ENCODE measurements at regions not wholly inside any gene's neighbourhood (a gene's known extent, or its start where the extent isn't known, plus 50 kb on each side); places are given as distances from the start of the nearest gene placed in this dataset.

DNA sequence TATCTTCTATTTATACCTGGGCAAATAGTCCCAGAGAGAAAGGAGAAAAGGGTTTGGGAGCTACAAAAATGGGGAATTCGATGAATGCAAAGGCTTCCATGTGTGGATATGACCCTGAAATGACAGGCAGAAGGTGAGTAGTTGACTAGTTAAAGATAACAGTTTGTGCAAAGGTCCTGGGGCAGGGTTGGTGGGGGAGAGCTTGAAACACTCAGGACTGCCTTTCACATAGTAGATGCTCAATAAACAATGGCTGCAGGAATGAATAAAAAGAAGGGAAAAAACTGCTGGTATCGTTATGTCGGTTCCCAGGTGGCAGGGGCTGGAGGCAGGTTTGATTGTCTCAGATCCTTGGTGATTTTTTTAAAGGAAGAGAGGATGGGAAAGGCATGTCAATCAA is 445.5 kb downstream of the HAPSTR1 start:
- H3K4me1 Mint-ChIP-seq (ENCODE audit: low read depth): no peaks in the 10 kb centered on the region
- intact Hi-C loops (cut with micrococcal nuclease): no loop called here

DNA sequence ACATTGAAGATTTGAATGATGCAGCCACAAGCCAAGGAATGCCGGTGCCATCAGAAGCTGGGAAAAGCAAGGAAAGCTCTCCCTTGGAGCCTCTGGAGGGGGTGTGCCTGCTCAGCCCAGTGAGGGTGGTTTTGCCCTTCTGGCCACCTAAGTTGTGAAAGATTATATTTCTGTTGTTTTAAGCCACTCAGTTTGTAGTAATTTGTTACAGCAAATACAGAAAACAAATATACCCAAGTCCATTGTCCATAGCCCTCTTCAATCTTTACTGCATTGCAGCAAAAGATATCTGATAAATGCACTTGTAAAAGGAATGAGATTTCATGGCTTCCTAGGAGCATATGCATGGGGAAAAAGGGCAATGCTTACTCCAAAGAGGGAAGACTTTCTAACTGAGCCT is 447.9 kb downstream of the HAPSTR1 start:
- DNase-seq (ENCODE audit: low spot score): no peak
- intact Hi-C loops (cut with micrococcal nuclease): no loop called here
- no peak overlapping the region for H3K27ac Mint-ChIP-seq
- peaks cover 32% of the 10 kb centered on the region for H3K9me3 Mint-ChIP-seq
- no peak overlapping the region for H3K4me3 Mint-ChIP-seq (ENCODE audit: low read depth)
- H3K4me1 Mint-ChIP-seq (ENCODE audit: low read depth): no peaks in the 10 kb centered on the region
- H3K27me3 Mint-ChIP-seq (ENCODE audit: low read depth): no peaks in the 10 kb centered on the region
- H3K36me3 Mint-ChIP-seq (ENCODE audit: low read depth): no peaks in the 10 kb centered on the region

More for the DNA sequence above, 445.5 kb downstream of the HAPSTR1 start:
- H3K27ac Mint-ChIP-seq: no peak overlapping the region
- no peak for DNase-seq (ENCODE audit: low spot score)
- H3K9me3 Mint-ChIP-seq: peaks cover 39% of the 10 kb centered on the region
- no peak overlapping the region for H3K4me3 Mint-ChIP-seq (ENCODE audit: low read depth)
- no peaks in the 10 kb centered on the region for H3K27me3 Mint-ChIP-seq (ENCODE audit: low read depth)
- H3K36me3 Mint-ChIP-seq (ENCODE audit: low read depth): no peaks in the 10 kb centered on the region

DNA sequence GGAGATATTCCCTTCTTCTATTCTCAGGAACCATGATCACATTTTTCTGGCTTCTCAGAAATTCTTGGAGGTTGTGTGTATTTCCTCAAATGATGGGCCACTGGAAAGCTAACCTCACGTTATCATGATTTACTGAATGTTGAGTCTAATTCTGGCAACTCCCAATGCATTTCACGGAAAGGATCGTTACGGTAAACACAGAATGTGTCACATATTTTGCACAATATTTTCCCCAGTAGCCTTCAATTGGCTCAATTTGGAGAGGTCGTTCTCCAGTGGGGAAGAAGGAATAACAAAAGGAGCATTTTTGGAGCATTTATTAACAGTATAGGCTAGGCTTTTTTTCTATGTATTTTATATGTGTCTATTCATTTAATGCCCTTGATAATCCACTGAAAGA is 450.3 kb downstream of the HAPSTR1 start:
- intact Hi-C loops (cut with micrococcal nuclease): no loop called here
- DNase-seq (ENCODE audit: low spot score): no peak
- H3K4me1 Mint-ChIP-seq (ENCODE audit: low read depth): no peaks in the 10 kb centered on the region
- H3K4me3 Mint-ChIP-seq (ENCODE audit: low read depth): no peak overlapping the region
- peaks cover 37% of the 10 kb centered on the region for H3K9me3 Mint-ChIP-seq
- no peaks in the 10 kb centered on the region for H3K27me3 Mint-ChIP-seq (ENCODE audit: low read depth)
- H3K27ac Mint-ChIP-seq: no peak overlapping the region
- no peaks in the 10 kb centered on the region for H3K36me3 Mint-ChIP-seq (ENCODE audit: low read depth)

DNA sequence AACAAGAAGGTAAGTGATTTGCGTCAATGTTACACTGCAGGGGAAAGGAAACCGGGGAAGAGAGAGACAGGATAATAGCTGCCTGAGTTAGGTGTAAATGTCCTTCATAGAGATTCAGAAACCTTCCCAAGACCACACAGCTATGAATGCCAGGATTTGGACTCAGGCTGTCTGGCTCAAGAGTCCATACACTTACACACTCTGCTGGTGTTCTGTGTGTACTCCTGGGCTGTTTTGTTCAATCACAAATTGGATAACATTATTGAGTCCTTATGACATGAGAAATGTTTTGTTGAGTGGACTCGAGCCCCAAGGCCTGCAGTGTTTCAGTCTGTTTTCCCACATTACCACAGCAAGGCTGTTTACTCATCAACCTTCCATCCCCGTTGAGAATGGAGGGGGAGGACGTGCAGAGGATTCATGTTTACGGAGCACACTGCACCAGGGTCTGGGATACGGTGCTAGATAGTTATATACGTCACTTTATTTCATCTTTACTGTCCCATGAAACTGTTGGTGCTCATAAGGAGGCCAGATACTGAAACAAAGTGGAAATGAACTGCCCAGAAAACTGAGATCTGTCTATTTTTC is 450.8 kb downstream of the HAPSTR1 start:
- Mint-ChIP-seq H3K9me3 (peaks cover 32% of the 10 kb centered on the region), H3K36me3 (ENCODE audit: low read depth) (no peaks in the 10 kb centered on the region), H3K27me3 (ENCODE audit: low read depth) (no peaks in the 10 kb centered on the region), H3K4me1 (ENCODE audit: low read depth) (no peaks in the 10 kb centered on the region), H3K4me3 (ENCODE audit: low read depth) (no peak overlapping the region), H3K27ac (no peak overlapping the region)
- intact Hi-C loops (cut with micrococcal nuclease): no loop called here
- DNase-seq (ENCODE audit: low spot score): no peak

DNA sequence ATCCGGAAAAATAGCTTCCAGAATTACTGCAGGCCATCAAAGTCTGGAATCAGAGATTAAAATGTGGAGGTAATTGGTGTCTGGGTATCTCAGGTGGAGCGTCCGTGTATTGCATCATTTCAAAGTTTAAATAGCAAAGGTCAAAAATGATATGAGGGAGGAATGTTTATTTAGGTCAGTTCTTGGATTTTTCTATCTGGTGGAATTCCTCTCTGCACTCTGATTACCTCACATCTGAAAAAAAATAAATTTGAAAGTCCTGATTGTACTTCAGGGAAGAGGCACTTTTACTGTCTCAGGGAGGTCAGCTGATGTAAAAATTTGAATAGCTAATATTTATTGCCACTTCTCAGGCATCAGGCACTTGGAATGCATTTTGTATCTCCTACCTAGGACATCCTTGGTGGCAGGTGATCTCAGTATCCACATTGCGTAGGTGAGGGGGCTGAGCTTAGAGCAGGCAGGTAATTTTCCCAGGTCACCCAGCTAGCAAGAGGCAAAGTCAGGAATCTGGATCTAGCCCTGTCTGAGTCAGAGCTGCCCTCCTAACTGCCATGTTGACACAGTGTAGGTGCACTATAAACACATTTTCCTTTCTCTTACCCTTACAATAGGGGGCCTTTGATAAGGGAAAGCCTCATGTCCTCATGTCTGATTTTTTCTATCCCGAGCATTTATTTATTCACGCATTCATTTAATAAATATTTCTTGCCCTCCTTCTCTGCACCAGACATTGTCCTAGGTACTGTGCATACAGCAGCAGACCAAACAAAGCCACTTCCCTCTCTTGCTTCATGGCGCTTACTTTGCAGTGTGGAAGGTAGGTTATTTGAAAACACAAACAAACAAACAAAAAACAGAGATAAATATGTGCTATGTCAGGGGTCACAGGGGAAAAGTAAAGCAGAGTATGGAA is 454.3 kb downstream of the HAPSTR1 start:
- Mint-ChIP-seq H3K36me3 (ENCODE audit: low read depth) (no peaks in the 10 kb centered on the region), H3K9me3 (peaks cover 30% of the 10 kb centered on the region), H3K4me3 (ENCODE audit: low read depth) (no peak overlapping the region), H3K27me3 (ENCODE audit: low read depth) (no peaks in the 10 kb centered on the region), H3K4me1 (ENCODE audit: low read depth) (no peaks in the 10 kb centered on the region), H3K27ac (no peak overlapping the region)
- intact Hi-C loops (cut with micrococcal nuclease): no loop called here
- DNase-seq (ENCODE audit: low spot score): no peak

DNA sequence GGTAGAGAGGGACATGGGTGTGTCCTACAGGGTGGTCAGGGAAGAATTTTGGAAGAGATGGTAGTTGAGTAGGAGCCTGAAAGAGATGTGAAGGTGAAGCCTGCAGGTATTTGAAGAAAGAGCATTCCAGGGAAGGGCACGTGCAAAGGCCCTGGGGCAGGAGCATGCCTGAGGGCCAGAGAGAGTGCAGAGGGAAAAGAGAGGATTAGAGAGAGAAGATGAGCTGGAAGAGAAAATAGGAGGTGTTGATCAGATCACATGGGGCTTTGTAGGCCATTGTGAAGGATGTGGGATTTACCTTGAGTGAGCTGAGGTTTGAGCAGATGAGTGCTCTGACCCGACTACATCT is 455.0 kb downstream of the HAPSTR1 start:
- no peaks in the 10 kb centered on the region for H3K4me1 Mint-ChIP-seq (ENCODE audit: low read depth)
- H3K27me3 Mint-ChIP-seq (ENCODE audit: low read depth): no peaks in the 10 kb centered on the region
- DNase-seq (ENCODE audit: low spot score): no peak
- H3K36me3 Mint-ChIP-seq (ENCODE audit: low read depth): no peaks in the 10 kb centered on the region
- H3K4me3 Mint-ChIP-seq (ENCODE audit: low read depth): no peak overlapping the region
- H3K9me3 Mint-ChIP-seq: peaks cover 32% of the 10 kb centered on the region
- H3K27ac Mint-ChIP-seq: no peak overlapping the region
- intact Hi-C loops (cut with micrococcal nuclease): no loop called here

DNA sequence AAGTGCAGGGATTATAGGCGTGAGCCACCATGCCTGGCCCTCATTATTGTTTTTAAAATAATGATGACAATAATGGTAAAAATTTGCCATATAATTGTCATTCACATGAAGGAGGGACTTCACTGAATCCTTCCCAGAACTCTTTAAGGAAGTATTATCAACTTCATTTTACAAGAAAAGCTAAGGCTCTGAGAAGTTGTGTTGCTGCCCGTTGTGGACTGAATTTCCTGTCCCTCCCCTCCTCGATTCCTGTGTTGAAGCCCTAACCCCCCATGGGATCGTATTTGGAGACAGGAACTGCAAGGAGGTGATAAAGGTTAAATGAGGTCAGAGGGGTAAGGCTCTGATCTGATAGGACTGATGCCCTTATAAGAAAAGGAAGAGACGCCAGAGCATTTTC is 458.0 kb downstream of the HAPSTR1 start:
- no peaks in the 10 kb centered on the region for H3K4me1 Mint-ChIP-seq (ENCODE audit: low read depth)
- H3K27ac Mint-ChIP-seq: no peak overlapping the region
- H3K9me3 Mint-ChIP-seq: peaks cover 32% of the 10 kb centered on the region
- intact Hi-C loops (cut with micrococcal nuclease): no loop called here
- no peak overlapping the region for H3K4me3 Mint-ChIP-seq (ENCODE audit: low read depth)
- H3K27me3 Mint-ChIP-seq (ENCODE audit: low read depth): no peaks in the 10 kb centered on the region
- no peak for DNase-seq (ENCODE audit: low spot score)
- H3K36me3 Mint-ChIP-seq (ENCODE audit: low read depth): no peaks in the 10 kb centered on the region

DNA sequence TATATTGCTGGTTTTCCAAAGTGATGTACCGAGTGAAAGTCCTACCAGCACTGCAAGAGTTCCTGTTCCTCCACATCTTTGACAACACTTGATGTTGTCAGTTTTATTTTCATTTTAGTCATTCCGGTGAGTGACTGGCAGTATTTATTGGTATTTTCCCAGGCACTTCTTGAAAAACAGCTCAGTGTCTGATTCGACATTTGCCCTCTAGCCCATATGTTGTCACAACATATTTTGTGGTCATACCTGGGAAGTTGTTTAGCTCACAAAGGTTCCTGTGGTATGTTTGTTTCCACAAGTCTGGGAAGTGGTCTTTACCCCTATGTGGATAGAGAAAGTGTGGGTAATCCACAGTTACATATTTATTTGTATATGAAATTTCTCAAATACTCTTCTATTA is 463.6 kb downstream of the HAPSTR1 start:
- Mint-ChIP-seq H3K36me3 (ENCODE audit: low read depth) (no peaks in the 10 kb centered on the region), H3K4me3 (ENCODE audit: low read depth) (no peak overlapping the region), H3K9me3 (peaks cover 13% of the 10 kb centered on the region), H3K27me3 (ENCODE audit: low read depth) (no peaks in the 10 kb centered on the region), H3K4me1 (ENCODE audit: low read depth) (no peaks in the 10 kb centered on the region), H3K27ac (no peak overlapping the region)
- intact Hi-C loops (cut with micrococcal nuclease): no loop called here
- DNase-seq (ENCODE audit: low spot score): no peak

DNA sequence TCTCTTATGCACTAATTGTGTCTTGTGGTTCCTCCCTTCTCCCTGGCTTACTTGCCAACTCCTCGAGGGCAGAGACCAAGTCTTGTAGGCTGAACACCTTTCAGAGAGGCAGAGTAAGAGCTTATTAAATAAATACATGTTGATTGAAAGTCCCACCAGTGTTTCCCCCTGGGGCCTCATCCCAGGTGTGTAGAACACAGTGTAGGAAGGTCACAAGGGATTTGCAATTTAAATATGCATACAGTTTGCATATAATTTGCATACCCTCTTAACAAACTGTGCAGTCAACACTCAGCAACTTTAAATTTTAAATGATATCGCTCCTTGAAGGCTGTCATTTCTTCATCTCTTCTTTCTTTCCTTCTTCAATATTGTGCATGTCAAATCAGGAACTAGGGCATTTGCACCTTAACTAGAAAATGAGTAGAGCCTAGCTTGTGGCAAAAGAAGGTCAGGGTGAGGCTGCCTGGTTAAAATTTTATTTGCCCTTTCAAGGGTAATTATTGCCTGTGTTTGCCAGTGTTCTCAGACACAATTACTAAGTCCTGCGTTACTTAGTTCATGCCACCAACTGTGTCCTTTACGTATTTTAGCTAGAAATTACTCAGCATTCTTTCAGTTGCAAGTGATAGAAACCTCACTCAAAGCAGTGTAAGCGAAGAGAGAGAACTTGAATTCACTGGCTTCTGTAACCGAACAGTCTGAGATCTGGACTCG is 465.7 kb downstream of the HAPSTR1 start:
- H3K4me3 Mint-ChIP-seq (ENCODE audit: low read depth): no peak overlapping the region
- H3K27me3 Mint-ChIP-seq (ENCODE audit: low read depth): no peaks in the 10 kb centered on the region
- no peaks in the 10 kb centered on the region for H3K4me1 Mint-ChIP-seq (ENCODE audit: low read depth)
- DNase-seq (ENCODE audit: low spot score): no peak
- peaks cover 9% of the 10 kb centered on the region for H3K9me3 Mint-ChIP-seq
- intact Hi-C loops (cut with micrococcal nuclease): no loop called here
- no peaks in the 10 kb centered on the region for H3K36me3 Mint-ChIP-seq (ENCODE audit: low read depth)
- no peak overlapping the region for H3K27ac Mint-ChIP-seq

DNA sequence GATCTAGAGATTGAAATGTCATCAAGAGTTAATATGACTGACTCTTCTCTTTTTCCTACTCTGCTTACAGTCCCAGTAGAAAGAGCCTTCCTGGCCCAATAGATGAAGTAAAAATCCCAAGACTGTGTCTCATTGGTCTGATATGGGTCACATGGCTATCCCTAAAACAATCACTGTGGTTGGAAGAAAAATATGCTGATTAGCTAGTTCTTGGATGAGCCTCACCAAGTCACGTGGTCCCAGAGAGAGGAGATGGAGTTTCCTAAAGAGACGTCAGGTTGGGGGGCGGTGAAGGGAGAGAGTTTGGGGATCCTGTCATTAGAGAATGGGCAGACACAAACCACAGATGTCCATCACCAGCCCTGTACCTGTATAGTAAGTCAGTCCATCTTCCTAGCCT is 466.3 kb downstream of the HAPSTR1 start:
- DNase-seq (ENCODE audit: low spot score): no peak
- Mint-ChIP-seq H3K4me1 (ENCODE audit: low read depth) (no peaks in the 10 kb centered on the region), H3K36me3 (ENCODE audit: low read depth) (no peaks in the 10 kb centered on the region), H3K9me3 (peaks cover 9% of the 10 kb centered on the region), H3K27me3 (ENCODE audit: low read depth) (no peaks in the 10 kb centered on the region), H3K4me3 (ENCODE audit: low read depth) (no peak overlapping the region), H3K27ac (no peak overlapping the region)
- intact Hi-C loops (cut with micrococcal nuclease): no loop called here

DNA sequence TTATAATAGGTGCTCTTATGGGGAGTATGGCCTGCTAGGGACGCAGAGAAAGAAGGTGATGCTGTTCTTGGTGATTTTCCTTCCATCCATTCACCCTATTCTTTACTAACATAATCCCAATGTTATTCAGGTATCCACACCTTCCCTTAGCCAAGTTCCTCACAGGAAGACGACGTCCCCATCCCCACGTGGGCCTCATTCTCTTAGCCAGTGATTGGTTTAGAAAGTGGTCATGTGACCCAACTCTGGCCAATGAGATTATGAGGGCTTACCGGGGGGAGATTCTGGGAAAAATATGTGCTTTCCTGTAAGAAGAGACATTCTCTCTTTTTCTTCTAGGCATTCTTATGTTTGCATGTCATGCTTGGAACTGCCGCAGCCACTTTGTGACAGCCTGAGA is 474.7 kb downstream of the HAPSTR1 start:
- H3K4me1 Mint-ChIP-seq (ENCODE audit: low read depth): no peaks in the 10 kb centered on the region
- no peaks in the 10 kb centered on the region for H3K27me3 Mint-ChIP-seq (ENCODE audit: low read depth)
- intact Hi-C loops (cut with micrococcal nuclease): no loop called here
- no peak for DNase-seq (ENCODE audit: low spot score)
- no peak overlapping the region for H3K27ac Mint-ChIP-seq
- no peaks in the 10 kb centered on the region for H3K36me3 Mint-ChIP-seq (ENCODE audit: low read depth)
- H3K9me3 Mint-ChIP-seq: peaks cover 15% of the 10 kb centered on the region
- no peak overlapping the region for H3K4me3 Mint-ChIP-seq (ENCODE audit: low read depth)

DNA sequence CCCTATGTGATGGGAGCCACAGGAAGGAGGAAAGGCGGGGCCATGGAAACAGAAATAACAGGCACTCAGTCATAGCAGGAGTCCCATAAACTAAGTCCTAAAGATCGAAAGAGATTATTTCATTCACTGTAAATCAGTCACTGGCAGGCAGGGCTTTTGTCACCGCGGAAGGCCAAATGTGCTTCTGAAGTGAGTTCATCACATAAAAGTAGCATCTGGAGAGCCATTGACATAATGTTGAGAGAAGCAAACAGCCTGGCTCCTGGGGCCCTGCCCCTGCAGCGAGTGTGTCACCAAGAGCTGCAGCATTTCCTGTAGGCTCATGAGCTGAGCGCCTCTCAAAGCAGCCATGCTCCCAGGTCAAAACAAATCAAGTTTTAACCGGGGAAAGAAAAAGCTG is 476.2 kb downstream of the HAPSTR1 start:
- intact Hi-C loops (cut with micrococcal nuclease): no loop called here
- peaks cover 15% of the 10 kb centered on the region for H3K9me3 Mint-ChIP-seq
- no peak overlapping the region for H3K27ac Mint-ChIP-seq

DNA sequence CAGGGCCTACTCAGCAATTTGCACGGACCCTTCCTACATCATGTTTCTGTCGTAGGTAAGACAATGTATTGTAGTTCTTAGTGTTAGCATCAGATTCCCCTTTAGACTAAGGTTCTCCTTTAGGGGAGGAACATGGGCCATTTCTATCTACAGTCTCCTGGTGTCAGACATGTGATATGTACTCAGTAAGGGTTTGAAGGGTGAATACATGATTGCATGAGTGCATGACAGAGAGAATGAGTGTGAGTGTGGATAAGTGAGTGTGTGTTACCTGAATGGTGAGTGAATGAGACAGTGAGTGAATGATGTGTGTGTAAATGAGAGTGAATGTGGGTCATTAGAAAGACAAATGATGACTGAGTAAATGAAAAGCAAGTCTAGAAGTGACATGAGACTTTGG is 476.8 kb downstream of the HAPSTR1 start:
- no peaks in the 10 kb centered on the region for H3K27me3 Mint-ChIP-seq (ENCODE audit: low read depth)

More for the DNA sequence above, 476.2 kb downstream of the HAPSTR1 start:
- Mint-ChIP-seq H3K36me3 (ENCODE audit: low read depth) (no peaks in the 10 kb centered on the region), H3K27me3 (ENCODE audit: low read depth) (no peaks in the 10 kb centered on the region), H3K4me3 (ENCODE audit: low read depth) (no peak overlapping the region), H3K4me1 (ENCODE audit: low read depth) (no peaks in the 10 kb centered on the region)
- no peak for DNase-seq (ENCODE audit: low spot score)

More for the DNA sequence above, 476.8 kb downstream of the HAPSTR1 start:
- no peak overlapping the region for H3K27ac Mint-ChIP-seq
- no peak for DNase-seq (ENCODE audit: low spot score)
- H3K36me3 Mint-ChIP-seq (ENCODE audit: low read depth): no peaks in the 10 kb centered on the region
- intact Hi-C loops (cut with micrococcal nuclease): no loop called here
- H3K9me3 Mint-ChIP-seq: peaks cover 15% of the 10 kb centered on the region
- no peak overlapping the region for H3K4me3 Mint-ChIP-seq (ENCODE audit: low read depth)
- no peaks in the 10 kb centered on the region for H3K4me1 Mint-ChIP-seq (ENCODE audit: low read depth)

Measured in activated T-helper 2 cell treated with anti-CD3 and anti-CD28 coated beads, Interferon-gamma antibody, Interleukin-2, Interleukin-4, amounts not matched to agents 10 μg/mL and 5 μg/mL and 100 μg/mL, durations not matched to agents 14 hours and 24 hours and 36 hours (primary cell).